Tibial nerve (tissue), 4 donors: ENCODE measurements at regions not wholly inside any gene's neighbourhood (a gene's known extent, or its start where the extent isn't known, plus 50 kb on each side); places are given as distances from the start of the nearest gene placed in this dataset.

Source experiments
- EP300 ChIP-seq, 2 donors: sonication (generic); formaldehyde crosslinking; IDR thresholded peaks; one replicate each; pipeline ENCODE4 v1.6.1; 2017; ENCODE audit warnings: antibody characterized with exemption in 2 of 2, mild to moderate bottlenecking in 1 of 2
- POLR2A ChIP-seq, 2 donors: fragments of 450-650 bp; IDR thresholded peaks; one replicate each; pipeline ENCODE4 v1.6.1; 2017; ENCODE audit warnings: antibody characterized with exemption in 2 of 2, mild to moderate bottlenecking in 2 of 2, moderate library complexity in 2 of 2
- TF ChIP-seq, protein P1 (sequence below), 5 experiments: fragments of 200-600 bp in 3 of 5; fragments of 450-650 bp in 2 of 5; sonication (generic) in 3 of 5; IDR thresholded peaks; one replicate each; pipeline ENCODE4 v1.5.1; 2016 to 2019; ENCODE audit warnings: antibody characterized with exemption in 5 of 5, mild to moderate bottlenecking in 3 of 5, moderate library complexity in 2 of 5

DNA sequence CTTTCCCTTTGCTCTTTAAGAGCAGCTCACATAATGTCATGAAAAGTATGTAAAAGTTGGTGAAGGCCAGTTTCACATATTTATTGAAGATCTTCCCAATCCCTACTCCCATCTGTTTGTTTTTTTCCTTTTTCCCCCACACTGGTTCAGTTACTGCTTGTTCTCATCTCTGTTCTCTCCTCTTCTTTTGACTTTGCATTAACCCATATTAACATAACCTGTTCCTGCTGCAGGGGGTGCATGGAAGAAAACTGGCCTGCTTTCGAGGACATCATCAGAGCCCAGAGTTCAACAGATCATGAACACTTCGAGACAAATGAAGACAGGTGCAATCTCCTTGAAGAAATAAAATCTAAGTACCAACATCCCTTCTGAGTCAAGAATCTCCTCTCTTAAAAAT lies 93.3 kb upstream of the FAM3C start:
- TF ChIP-seq, protein P1, sequence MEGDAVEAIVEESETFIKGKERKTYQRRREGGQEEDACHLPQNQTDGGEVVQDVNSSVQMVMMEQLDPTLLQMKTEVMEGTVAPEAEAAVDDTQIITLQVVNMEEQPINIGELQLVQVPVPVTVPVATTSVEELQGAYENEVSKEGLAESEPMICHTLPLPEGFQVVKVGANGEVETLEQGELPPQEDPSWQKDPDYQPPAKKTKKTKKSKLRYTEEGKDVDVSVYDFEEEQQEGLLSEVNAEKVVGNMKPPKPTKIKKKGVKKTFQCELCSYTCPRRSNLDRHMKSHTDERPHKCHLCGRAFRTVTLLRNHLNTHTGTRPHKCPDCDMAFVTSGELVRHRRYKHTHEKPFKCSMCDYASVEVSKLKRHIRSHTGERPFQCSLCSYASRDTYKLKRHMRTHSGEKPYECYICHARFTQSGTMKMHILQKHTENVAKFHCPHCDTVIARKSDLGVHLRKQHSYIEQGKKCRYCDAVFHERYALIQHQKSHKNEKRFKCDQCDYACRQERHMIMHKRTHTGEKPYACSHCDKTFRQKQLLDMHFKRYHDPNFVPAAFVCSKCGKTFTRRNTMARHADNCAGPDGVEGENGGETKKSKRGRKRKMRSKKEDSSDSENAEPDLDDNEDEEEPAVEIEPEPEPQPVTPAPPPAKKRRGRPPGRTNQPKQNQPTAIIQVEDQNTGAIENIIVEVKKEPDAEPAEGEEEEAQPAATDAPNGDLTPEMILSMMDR (IDR thresholded peaks at IDR 0.05): no peak
- TF ChIP-seq POLR2A (IDR thresholded peaks at IDR 0.05) (no peak), EP300 (IDR thresholded peaks at IDR 0.05) (no peak)
